ENCODE measurements at regions not wholly inside any gene's neighbourhood (a gene's known extent, or its start where the extent isn't known, plus 50 kb on each side); places are given as distances from the start of the nearest gene placed in this dataset.

DNA sequence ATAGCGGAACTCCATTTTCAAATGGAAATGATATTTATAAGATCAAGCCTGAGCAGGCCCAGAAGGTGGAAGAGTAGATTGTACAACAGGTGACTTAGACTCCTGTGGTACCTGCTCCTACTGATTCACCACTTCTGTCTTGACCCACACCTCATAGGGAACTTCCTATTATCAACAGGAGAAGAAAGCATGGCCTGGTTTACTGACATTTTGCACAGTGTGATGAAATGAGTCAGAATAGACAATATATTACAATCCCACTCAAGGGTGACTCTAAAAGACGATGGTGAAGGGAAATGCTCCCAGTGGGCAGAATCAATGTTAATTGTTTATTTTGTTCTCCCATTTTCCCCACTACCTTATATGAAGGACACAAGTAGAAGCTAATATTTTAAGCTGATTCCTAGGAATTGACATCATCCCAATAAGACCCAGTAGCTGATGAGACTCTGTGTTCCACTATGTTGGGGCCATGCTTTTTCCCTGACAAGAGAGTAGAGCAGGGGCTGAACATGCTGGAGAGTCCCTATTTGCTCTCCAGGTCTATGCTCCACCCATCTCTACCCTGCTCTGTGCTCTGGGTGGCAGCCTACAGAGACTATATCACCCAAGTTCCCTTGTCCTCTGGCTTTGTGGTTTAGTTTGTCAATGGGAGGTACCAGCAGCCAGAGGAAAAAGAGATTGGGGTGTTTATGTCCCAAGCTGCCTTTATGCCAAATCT lies 163.4 kb upstream of the FSTL4 start:
- Histone ChIP-seq H3K4me1 (no peaks in the 10 kb centered on the region), H3K27ac (no peak overlapping the region), H3K4me3 (no peak overlapping the region), H3K36me3 (no peaks in the 10 kb centered on the region), H3K27me3 (no peaks in the 10 kb centered on the region), H3K9me3 (no peaks in the 10 kb centered on the region)
- TF ChIP-seq, protein P1, sequence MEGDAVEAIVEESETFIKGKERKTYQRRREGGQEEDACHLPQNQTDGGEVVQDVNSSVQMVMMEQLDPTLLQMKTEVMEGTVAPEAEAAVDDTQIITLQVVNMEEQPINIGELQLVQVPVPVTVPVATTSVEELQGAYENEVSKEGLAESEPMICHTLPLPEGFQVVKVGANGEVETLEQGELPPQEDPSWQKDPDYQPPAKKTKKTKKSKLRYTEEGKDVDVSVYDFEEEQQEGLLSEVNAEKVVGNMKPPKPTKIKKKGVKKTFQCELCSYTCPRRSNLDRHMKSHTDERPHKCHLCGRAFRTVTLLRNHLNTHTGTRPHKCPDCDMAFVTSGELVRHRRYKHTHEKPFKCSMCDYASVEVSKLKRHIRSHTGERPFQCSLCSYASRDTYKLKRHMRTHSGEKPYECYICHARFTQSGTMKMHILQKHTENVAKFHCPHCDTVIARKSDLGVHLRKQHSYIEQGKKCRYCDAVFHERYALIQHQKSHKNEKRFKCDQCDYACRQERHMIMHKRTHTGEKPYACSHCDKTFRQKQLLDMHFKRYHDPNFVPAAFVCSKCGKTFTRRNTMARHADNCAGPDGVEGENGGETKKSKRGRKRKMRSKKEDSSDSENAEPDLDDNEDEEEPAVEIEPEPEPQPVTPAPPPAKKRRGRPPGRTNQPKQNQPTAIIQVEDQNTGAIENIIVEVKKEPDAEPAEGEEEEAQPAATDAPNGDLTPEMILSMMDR (IDR thresholded peaks at IDR 0.05), result no peak
- TF ChIP-seq POLR2A (IDR thresholded peaks at IDR 0.05), result no peak
- TF ChIP-seq POLR2AphosphoS5 (IDR thresholded peaks at IDR 0.05), result no peak
- 75 to 83% methylated on average over 1 to 2 of the region's 2 CpGs for WGBS, 2 donors (ENCODE audit: low coverage in 1 of 2)
- ATAC-seq, result no peak

DNA sequence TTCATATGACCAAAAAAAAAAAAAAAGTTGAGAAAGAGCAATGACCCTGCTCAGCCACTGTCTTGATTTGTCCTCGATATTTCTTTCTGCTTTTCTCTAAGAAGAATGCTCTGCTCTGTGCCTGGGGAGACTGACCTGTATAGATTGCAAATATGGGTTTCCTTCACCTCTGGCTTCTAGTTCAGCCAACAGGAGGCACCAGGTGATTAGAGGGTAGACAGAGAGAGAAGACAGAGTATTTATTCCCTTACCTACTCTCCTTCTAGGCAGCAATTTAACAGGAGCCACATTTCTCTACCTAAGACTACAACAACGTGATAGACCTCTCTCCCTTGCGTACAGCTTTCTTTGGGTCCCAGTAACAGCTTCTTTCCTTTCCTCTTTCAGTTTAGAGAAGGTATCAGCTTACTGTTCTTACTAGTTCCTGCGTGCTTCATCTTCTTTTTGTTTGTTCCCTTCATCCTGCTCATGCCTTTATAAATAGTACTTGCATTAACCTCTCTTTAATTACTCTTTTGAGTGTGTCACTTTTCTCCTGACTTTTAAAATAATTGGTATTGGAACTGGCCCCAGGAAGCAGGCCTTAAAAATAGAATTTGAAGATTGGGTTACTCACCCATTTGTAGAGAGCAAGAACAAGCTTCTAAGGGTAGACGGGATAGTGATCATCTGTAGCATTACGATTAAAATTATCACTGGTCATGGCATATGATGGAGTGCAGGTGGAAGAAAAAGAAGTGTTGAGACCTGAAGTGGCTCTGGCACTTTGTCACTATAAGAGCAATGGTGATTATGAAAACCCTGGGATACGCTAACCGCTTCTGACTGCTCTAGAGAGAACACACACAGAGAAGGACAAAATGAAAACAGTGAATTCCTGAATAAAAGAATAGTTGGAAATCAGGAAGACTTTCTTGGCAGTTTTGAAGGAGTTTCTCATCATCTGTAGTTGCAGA lies 161.2 kb upstream of the FSTL4 start:
- Histone ChIP-seq H3K4me1 (no peaks in the 10 kb centered on the region), H3K4me3 (no peak overlapping the region), H3K27me3 (peaks cover 7% of the 10 kb centered on the region), H3K27ac (no peak overlapping the region), H3K9me3 (no peaks in the 10 kb centered on the region), H3K36me3 (no peaks in the 10 kb centered on the region)
- TF ChIP-seq, protein P1 (IDR thresholded peaks at IDR 0.05), result no peak
- no peak for TF ChIP-seq POLR2A (IDR thresholded peaks at IDR 0.05)
- no peak for TF ChIP-seq EP300 (IDR thresholded peaks at IDR 0.05)
- TF ChIP-seq POLR2AphosphoS5 (IDR thresholded peaks at IDR 0.05), result no peak
- ATAC-seq, result no peak
- 69 to 79% methylated on average over 8 of the region's 8 CpGs for WGBS, 2 donors (ENCODE audit: low coverage in 1 of 2)

DNA sequence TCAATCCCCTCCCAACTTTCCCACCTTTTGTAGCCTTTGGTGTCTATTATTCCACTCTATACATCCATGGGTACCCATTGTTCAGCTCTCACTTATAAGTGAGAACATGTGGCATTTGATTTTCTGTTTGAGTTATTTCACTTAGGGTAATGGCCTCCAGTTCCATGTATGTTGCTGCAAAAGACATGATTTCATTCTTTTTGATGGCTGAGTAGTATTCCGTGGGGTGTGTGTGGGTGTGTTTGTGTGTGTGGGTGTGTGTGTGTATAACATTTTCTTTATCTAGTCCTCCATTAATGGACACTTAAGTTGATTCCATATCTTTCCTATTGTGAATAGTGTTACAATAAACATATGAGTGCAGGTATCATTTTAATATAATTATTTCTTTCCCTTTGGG lies 157.5 kb upstream of the FSTL4 start:
- Histone ChIP-seq H3K27me3 (peaks cover 7% of the 10 kb centered on the region), H3K9me3 (no peaks in the 10 kb centered on the region), H3K36me3 (no peaks in the 10 kb centered on the region), H3K4me1 (no peaks in the 10 kb centered on the region), H3K27ac (no peak overlapping the region), H3K4me3 (no peak overlapping the region)
- no peak for ATAC-seq
- TF ChIP-seq POLR2A (IDR thresholded peaks at IDR 0.05) (no peak), EP300 (IDR thresholded peaks at IDR 0.05) (no peak), POLR2AphosphoS5 (IDR thresholded peaks at IDR 0.05) (no peak)
- TF ChIP-seq, protein P1 (IDR thresholded peaks at IDR 0.05), result no peak
- 100% methylated on average over 1 of the region's 1 CpG for WGBS, 2 donors (ENCODE audit: low coverage in 1 of 2)

DNA sequence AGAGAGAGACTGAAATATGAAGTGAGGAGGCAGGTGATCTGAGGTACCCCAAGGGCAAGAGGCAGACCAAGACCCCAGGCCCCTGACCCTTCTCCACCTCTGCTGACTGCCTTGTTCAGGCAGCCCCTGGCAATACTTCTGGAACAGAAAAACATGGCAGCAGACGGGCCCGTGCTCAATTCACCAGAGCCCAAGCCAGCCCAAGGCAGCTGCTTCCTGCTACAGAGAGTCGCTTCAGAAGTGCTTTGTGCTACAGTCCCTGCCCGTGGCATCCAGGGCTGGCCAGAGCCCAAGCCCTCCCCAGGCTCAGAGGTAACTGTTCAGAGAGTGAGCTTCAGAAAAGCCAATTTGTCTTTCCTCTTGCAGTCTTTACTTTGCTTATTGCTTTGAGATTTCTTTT lies 151.4 kb upstream of the FSTL4 start:
- no peaks in the 10 kb centered on the region for H3K36me3 ChIP-seq
- TF ChIP-seq POLR2AphosphoS5 (IDR thresholded peaks at IDR 0.05), result no peak
- TF ChIP-seq EP300 (IDR thresholded peaks at IDR 0.05), result no peak
- no peak for TF ChIP-seq POLR2A (IDR thresholded peaks at IDR 0.05)
- peaks cover 21% of the 10 kb centered on the region for H3K27me3 ChIP-seq
- H3K4me1 ChIP-seq, result no peaks in the 10 kb centered on the region
- H3K9me3 ChIP-seq, result no peaks in the 10 kb centered on the region
- no peak overlapping the region for H3K27ac ChIP-seq
- H3K4me3 ChIP-seq, result no peak overlapping the region
- WGBS, 2 donors (ENCODE audit: low coverage in 1 of 2), result 57% methylated on average over 4 of the region's 4 CpGs; no CpG with 5 or more reads in 1 of the 2 donors
- ATAC-seq, result no peak

DNA sequence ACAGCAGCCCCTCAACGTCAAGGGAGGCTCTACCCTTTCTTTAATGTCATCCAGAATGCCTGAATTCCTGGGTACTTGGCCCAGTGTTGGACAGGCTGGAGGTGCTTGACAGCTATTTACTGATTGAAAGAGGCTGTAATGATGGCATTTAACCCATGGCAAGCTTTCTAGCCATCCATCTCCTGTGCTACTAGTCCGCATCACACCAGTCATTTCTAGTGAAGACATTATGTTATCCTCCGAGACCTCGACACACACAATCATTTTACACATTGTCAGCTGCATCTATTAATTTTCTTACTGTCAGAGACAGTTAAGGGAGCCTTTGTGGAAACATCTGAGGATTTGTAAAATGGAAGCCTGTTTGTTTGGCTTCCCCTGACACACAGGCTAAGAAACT lies 149.3 kb upstream of the FSTL4 start:
- Histone ChIP-seq H3K4me3 (no peak overlapping the region), H3K27ac (no peak overlapping the region), H3K36me3 (no peaks in the 10 kb centered on the region), H3K9me3 (no peaks in the 10 kb centered on the region), H3K4me1 (no peaks in the 10 kb centered on the region), H3K27me3 (peaks cover 29% of the 10 kb centered on the region)
- TF ChIP-seq, protein P1 (IDR thresholded peaks at IDR 0.05), result no peak
- TF ChIP-seq EP300 (IDR thresholded peaks at IDR 0.05) (no peak), POLR2AphosphoS5 (IDR thresholded peaks at IDR 0.05) (no peak), POLR2A (IDR thresholded peaks at IDR 0.05) (no peak)
- WGBS, 2 donors (ENCODE audit: low coverage in 1 of 2), result 43 to 51% methylated on average over 3 to 4 of the region's 4 CpGs
- no peak for ATAC-seq

Data from gastroesophageal sphincter (tissue), 4 donors.